ENCODE measurements at regions not wholly inside any gene's neighbourhood (a gene's known extent, or its start where the extent isn't known, plus 50 kb on each side); places are given as distances from the start of the nearest gene placed in this dataset.

DNA sequence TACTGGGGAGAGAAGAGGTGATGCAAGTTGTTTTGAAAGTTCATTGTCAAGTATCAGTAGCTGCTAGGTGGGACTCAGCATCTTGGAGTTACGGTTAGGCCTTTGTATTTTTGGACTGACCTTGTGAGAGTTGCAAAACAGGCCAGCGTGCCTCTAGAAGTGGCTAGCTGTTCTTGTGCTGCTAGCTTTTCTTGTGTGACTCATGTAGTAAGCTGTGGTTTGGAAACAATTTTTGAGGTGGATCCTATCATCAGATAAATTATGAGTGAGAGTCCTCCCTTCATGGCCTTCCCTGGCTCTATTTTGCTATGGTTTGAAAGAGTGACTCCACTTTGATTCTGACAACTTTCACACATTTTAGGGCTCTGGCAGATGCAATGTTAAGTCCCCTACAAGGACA, 409.2 kb upstream of the HS6ST1 start:
- TF ChIP-seq, protein P1, sequence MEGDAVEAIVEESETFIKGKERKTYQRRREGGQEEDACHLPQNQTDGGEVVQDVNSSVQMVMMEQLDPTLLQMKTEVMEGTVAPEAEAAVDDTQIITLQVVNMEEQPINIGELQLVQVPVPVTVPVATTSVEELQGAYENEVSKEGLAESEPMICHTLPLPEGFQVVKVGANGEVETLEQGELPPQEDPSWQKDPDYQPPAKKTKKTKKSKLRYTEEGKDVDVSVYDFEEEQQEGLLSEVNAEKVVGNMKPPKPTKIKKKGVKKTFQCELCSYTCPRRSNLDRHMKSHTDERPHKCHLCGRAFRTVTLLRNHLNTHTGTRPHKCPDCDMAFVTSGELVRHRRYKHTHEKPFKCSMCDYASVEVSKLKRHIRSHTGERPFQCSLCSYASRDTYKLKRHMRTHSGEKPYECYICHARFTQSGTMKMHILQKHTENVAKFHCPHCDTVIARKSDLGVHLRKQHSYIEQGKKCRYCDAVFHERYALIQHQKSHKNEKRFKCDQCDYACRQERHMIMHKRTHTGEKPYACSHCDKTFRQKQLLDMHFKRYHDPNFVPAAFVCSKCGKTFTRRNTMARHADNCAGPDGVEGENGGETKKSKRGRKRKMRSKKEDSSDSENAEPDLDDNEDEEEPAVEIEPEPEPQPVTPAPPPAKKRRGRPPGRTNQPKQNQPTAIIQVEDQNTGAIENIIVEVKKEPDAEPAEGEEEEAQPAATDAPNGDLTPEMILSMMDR (conservative IDR thresholded peaks at IDR 0.05; ENCODE audit: low read depth, low read length) = no peak
- no peak for TF ChIP-seq EZH2 (IDR thresholded peaks at IDR 0.05; ENCODE audit: borderline replicate concordance, low read depth, low read length, poor library complexity, severe bottlenecking)

Data from A673 (cell line).